GM19240 (cell line): ENCODE measurements at regions not wholly inside any gene's neighbourhood (a gene's known extent, or its start where the extent isn't known, plus 50 kb on each side); places are given as distances from the start of the nearest gene placed in this dataset.

Experiments used
- DNase-seq: peaks from one replicate; pipeline ENCODE4 v3.0.0; 2011; ENCODE audit warnings: low spot score; ENCODE audit not compliant: insufficient read length

- no peak for DNase-seq
Observed at GRCh38 chr5:2338686-2339085, 412.8 kb downstream of the IRX2 start.

DNA sequence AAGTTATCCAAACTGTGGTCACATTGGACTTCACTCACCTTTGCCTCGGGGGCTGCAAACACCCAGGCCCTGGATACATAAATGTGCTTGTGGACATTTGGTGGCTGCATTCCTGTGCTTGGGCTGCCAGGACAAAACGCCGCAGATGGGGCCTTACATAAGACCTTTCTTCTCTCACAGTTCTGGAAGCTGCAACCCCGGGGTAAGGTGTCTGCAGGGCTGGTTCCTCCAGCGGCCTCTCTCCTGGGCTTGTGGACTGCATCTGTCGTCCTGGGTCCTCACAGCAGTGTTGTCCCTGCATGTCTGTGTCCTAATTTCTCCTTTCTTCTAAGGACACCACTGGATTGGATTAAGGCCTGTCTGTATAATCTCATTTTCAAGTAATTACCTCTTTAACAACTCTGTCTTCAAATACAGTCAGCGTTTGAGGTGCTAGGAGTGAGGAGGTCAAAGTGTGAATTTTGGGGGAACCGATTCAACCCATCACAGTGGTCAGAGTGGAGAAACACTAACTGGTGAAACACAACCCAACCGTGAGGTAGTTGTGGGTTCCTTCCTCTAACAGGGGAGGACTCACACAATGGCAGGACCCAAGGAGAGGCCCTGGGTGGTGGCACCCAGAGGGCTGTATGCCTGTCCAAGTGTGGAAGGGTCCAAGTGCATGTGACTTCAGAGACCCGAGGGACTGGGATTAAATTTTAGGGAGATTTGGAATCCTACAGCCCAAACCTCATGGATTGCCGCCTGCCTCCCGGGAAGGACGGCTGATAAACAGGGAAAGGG, 415.6 kb downstream of the IRX2 start:
- no peak for DNase-seq

GRCh38 chr5:2335125-2335732, 416.2 kb downstream of the IRX2 start:
- no peak for DNase-seq

DNA sequence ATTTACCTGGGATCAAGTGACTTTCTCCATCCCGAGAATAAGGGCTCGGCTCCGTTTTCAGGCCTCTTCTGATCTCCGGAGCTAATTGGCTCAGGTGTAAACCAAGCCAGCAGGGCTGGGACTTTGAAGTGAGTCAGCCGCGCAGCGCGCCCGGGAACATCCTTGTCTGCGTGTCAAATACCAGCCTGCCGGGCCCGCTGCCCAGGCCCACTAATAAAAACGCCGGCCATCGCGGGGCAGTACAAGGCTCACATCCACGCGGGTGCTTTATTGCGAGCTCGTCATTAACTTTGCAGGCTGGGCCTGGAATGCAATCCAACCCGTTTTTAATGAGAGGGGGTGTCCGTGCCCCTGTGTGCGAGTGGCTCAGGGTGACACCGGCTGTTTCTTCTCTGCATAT, 416.8 kb downstream of the IRX2 start:
- DNase-seq = no peak

DNA sequence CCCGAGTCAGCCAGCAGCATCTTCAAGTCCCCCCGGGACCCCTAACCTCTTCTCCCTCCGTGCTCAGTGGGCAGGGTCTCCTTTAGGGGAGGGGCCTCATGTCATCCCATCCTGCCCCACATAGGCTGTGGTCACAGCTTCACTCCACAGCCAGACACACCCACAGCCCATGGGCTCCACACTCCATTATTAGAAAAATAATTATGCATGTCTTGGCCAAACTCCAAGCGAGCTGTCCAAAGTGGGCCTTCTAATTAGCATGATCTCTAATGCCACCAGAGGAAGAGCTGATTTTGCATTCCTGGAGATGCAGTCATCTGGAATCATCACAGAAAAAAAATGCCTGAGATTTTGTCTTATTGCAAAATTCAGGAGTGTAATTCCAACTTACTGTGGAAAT, 418.2 kb downstream of the IRX2 start:
- no peak for DNase-seq

DNA sequence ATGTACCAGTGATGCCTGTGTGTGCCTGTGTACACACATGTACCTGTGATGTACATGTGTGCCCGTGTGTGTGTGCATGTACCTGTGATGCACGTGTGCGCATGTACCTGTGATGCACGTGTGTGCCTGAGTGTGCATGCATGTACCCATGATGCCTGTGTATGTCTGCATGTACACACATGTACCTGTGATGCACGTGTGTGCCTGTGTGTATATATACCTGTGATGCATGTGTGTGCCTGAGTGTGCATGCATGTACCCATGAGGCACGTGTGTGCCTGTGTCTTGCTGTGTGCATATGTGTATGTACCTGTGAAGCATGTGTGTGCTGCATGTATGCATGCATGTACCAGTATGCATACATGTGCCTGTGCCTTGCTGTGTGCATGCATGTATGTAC, 419.0 kb downstream of the IRX2 start:
- DNase-seq = no peak

- DNase-seq = no peak
Observed at GRCh38 chr5:2330325-2331130, 420.9 kb downstream of the IRX2 start.

- no peak for DNase-seq
Observed at GRCh38 chr5:2329741-2330140, 421.7 kb downstream of the IRX2 start.

DNA sequence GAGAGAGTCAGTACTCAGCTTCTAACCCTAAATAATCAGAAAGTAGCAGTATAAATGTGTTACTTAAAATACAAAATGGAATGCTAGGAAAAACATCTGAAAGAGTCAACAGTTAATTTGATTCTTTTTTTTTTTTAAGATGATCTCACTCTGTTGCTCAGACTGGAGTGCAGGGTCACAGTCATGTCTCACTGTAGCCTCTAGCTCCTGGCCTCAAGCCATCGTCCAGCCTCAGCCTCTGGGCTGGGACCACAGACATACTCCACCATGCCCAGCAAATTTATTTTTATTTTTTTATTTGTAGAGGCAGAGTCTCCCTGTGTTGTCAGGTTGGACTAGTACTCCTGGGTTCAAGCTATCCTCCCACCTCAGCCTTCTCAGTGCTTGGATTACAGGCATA, 424.9 kb downstream of the IRX2 start:
- no peak for DNase-seq

DNA sequence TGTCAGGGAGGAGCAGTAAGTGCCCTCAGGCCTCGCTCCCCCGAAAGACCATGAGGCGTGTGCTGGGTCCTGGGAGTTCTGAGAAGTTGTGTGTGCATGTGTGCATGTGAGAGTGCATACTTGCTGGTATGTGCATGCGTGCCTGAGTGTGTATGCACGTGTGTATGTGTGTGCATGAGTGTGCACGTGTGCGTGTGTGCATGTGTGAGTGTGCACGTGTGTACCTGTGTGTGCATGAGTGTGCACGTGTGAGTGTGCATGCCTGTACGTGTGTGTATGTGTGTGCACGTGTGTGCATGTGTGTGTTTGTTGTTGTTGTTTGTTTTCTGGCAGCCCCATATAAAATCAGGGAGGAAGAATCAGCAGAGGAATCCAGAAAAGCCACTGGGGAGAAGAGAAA, 426.7 kb downstream of the IRX2 start:
- DNase-seq = no peak

GRCh38 chr5:2320611-2321010, 430.9 kb downstream of the IRX2 start:
- DNase-seq = no peak

DNA sequence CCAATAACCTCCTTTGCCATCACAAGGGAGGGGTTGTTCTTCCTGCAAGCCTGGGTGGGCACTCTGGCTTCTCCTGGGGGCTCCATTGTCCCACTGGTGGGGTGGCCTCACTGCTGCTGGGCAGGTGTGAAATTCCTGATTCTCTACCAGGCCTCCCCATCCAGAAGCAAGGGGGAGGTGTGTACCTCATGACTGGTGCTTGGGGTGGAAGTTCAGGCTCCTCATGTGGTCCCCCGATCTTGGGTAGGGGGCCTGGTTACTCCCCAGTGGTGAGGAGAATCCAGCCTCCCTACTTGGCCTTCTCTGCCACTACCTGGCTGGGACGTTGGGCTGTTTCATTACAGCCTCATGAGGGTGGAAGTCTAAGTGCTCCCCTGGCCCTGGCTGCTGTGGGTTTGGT, 433.9 kb downstream of the IRX2 start:
- DNase-seq = no peak

DNA sequence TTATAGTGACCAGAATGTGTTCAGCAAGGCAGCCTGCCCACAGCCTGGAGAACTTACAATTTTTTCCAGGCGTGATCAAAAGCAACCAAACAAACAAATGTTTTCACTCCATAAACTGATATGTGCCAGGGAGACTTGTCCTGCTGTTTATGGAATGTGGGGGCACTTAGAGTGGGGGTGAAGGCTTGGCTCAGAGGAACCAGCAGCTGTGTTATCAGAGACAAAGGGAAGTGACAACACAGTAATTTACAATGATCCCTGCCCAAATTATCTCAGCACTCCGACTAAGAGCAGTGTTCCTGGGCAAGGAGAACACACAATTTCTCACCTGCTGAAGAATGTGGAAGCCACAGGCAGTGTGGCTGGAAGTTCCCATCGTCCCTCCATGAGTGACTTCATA, 429.1 kb upstream of the IRX4 start:
- no peak for DNase-seq

DNA sequence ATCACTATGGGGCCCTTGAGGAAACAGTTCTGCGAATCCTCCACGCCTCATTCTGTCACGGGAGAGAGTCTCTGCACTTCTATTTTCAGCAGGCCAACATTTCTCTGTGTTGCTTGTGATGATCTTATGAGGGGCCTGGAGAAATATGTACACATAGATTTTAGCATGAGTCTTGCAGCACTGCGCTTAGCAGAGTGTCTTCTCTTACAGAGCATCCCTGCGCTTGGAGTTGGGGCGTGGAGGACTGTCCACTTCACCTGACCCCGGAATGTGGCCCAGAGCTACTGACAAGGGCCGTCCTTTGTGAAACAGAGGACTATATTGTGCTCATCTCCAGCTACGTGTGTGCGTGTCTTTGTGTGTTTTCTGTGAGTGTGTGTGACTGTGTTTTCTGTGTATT, 428.2 kb upstream of the IRX4 start:
- DNase-seq = no peak

GRCh38 chr5:2307631-2308030, 424.9 kb upstream of the IRX4 start:
- no peak for DNase-seq

- no peak for DNase-seq
Observed at GRCh38 chr5:2306711-2307110, 424.0 kb upstream of the IRX4 start.

GRCh38 chr5:2303431-2304100, 420.8 kb upstream of the IRX4 start:
- DNase-seq = no peak

GRCh38 chr5:2302169-2302568, 419.4 kb upstream of the IRX4 start:
- no peak for DNase-seq

DNA sequence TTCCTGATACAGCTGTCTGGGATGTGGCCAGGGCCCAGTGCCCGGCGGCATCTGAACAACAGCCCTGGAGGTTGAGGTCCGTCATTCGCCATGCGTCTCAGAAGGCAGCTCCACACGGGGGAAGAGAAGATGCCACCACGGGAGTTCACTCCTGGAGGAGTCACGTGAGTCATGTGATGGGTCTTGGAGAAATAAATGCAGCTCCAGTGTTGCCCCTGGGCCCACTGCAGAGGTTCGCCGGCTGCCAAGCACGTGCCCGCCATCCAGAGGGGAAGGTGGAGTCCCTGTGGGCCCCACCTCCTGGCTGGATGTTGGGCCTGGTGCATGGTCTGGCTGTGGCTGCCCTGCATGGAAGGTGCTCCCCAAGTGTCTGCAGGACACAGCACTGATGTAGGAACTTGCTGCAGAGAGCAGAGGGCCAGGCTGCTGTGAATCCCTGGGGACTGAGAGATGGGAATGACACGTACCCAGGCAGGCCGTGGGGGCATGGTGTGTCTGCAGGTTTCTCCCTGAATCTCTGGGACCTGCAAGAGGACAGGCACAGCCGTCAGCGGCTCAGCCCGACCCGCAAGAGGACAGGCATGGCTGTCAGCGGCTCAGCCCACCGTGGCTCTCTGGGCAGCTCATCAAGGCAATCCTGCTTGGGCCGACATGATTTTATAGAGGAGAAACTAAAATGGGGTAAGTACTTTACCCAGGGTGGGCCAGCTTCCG, 418.3 kb upstream of the IRX4 start:
- DNase-seq = no peak

DNA sequence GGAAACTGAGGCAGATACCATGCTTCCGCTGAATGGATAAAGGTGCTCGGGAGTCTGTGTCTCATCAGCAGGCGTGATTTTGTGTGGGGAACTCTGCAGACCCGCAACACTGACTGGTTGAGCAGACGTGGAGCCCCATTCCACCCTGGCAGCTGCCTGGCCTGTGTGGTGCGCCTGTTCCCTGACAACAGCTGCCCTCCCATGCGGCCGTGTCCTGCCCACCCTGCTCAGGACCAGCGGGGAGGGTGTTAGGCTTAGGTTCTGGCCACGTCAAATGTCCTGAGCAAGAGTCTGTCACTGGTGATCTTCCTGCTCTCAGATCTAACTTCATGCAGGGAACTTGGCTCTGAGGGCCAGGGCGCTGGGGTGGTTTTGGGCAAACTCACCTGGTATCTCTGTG, 417.7 kb upstream of the IRX4 start:
- no peak for DNase-seq
